H1 (cell line): ENCODE measurements at regions not wholly inside any gene's neighbourhood (a gene's known extent, or its start where the extent isn't known, plus 50 kb on each side); places are given as distances from the start of the nearest gene placed in this dataset.

Experiments
- CTCF ChIA-PET: fragments of 300-600 bp; sonication (Branson Sonifier 250); formaldehyde crosslinking; loops from one replicate; lab custom pipeline; 2021; ENCODE audit not compliant: partially characterized antibody; lab: Charles Lee
- POLR2A ChIA-PET: fragments of 300-600 bp; sonication (Branson Sonifier 250); formaldehyde crosslinking; loops from one replicate; lab custom pipeline; 2021; ENCODE audit warnings: inconsistent platforms; ENCODE audit not compliant: partially characterized antibody; lab: Charles Lee
- DNase-seq, 2 experiments: peaks; one replicate each; pipeline versions ENCODE4 v3.0.0 to v3.0.0-alpha.2; 2010 to 2022; ENCODE audit warnings: low spot score in 2 of 2, low read depth in 1 of 2, mixed read lengths in 1 of 2
- FAIRE-seq: peaks from 2 replicates; lab custom pipeline; 2011; peaks lifted over from hg19 to GRCh38; lab: Jason Lieb, UNC
- H2AFZ ChIP-seq: 2 replicates; pipeline ENCODE4 v1.8.1; 2012; ENCODE audit warnings: low read length, inconsistent platforms
- H2AK5ac ChIP-seq: 2 replicates; pipeline ENCODE4 v1.6.1; 2013; ENCODE audit warnings: low read depth, low read length
- H2BK120ac ChIP-seq: replicated peaks from 2 replicates; pipeline ENCODE3; 2013; ENCODE audit warnings: low read depth, low read length, inconsistent platforms
- H2BK12ac ChIP-seq: 2 replicates; pipeline ENCODE4 v1.6.1; 2013; ENCODE audit warnings: low read depth, low read length
- H2BK15ac ChIP-seq: 2 replicates; pipeline ENCODE4 v1.6.1; 2013; ENCODE audit warnings: low read length
- H2BK20ac ChIP-seq: 2 replicates; pipeline ENCODE4 v1.6.1; 2013; ENCODE audit warnings: low read length
- H2BK5ac ChIP-seq: 2 replicates; pipeline ENCODE4 v1.6.1; 2013; ENCODE audit warnings: low read depth, low read length
- H3K14ac ChIP-seq: 2 replicates; pipeline ENCODE4 v1.6.1; 2013; ENCODE audit warnings: inconsistent platforms; ENCODE audit not compliant: insufficient read length
- H3K18ac ChIP-seq: 2 replicates; pipeline ENCODE4 v1.6.1; 2013; ENCODE audit warnings: low read length; ENCODE audit errors: extremely low read depth
- H3K23ac ChIP-seq: 2 replicates; pipeline ENCODE4 v1.6.1; 2013; ENCODE audit warnings: inconsistent platforms; ENCODE audit not compliant: insufficient read length
- H3K23me2 ChIP-seq: 2 replicates; pipeline ENCODE4 v1.6.1; 2013; ENCODE audit warnings: low read depth, low read length
- H3K27ac ChIP-seq: 2 replicates; pipeline ENCODE4 v1.6.1; 2011; ENCODE audit warnings: low read depth, low read length, inconsistent platforms
- H3K27me3 ChIP-seq, 4 experiments: replicated peaks in 1 of 4; 1 replicate in 1 of 4; 2 replicates in 3 of 4; pipeline versions ENCODE4 v1.6.1 to v1.8.1; 2011 to 2013; ENCODE audit warnings: low read length in 3 of 4, mild to moderate bottlenecking in 3 of 4, inconsistent platforms in 2 of 4, mixed read lengths in 2 of 4, moderate library complexity in 1 of 4; ENCODE audit not compliant: control insufficient read depth in 3 of 4, insufficient read depth in 3 of 4; ENCODE audit errors: extremely low read depth in 1 of 4
- H3K36me3 ChIP-seq, 4 experiments: 2 replicates each; pipeline versions ENCODE4 v1.6.1 to v1.8.1; 2011 to 2013; ENCODE audit warnings: mild to moderate bottlenecking in 4 of 4, low read length in 3 of 4, moderate library complexity in 2 of 4, control low read depth in 1 of 4, inconsistent platforms in 1 of 4; ENCODE audit not compliant: insufficient read depth in 4 of 4, control insufficient read depth in 2 of 4
- H3K4ac ChIP-seq: replicated peaks from 2 replicates; pipeline ENCODE3; 2013; ENCODE audit warnings: low read length, low read depth, mixed read lengths, inconsistent platforms; ENCODE audit not compliant: insufficient read length
- H3K4me1 ChIP-seq, 4 experiments: replicated peaks in 1 of 4; 1 replicate in 1 of 4; 2 replicates in 3 of 4; pipeline versions ENCODE4 v1.6.1 to v1.8.1; 2011 to 2013; ENCODE audit warnings: low read length in 3 of 4, inconsistent platforms in 2 of 4, mixed read lengths in 1 of 4; ENCODE audit not compliant: insufficient read depth in 4 of 4, control insufficient read depth in 3 of 4
- H3K4me2 ChIP-seq, 2 experiments: 2 replicates each; pipeline versions ENCODE4 v1.6.1 to v1.8.1; 2011 to 2013; ENCODE audit warnings: low read depth in 2 of 2, low read length in 2 of 2, control low read depth in 1 of 2, inconsistent platforms in 1 of 2, mild to moderate bottlenecking in 1 of 2; ENCODE audit not compliant: insufficient read depth in 1 of 2
- H3K4me3 ChIP-seq, 4 experiments: fragments of 200-600, 300-600 bp in 1 of 4; sonication (generic), shearing (Covaris generic), sonication (Bioruptor Twin) in 1 of 4; 2 replicates each; pipeline versions ENCODE4 v1.5.1 to v1.8.1; 2011 to 2016; ENCODE audit warnings: low read length in 4 of 4, low read depth in 3 of 4, control low read depth in 2 of 4, inconsistent platforms in 2 of 4, mild to moderate bottlenecking in 2 of 4, mixed read lengths in 1 of 4, moderate library complexity in 1 of 4; ENCODE audit not compliant: insufficient read depth in 2 of 4; ENCODE audit errors: extremely low read depth in 1 of 4
- H3K56ac ChIP-seq: replicated peaks from 2 replicates; pipeline ENCODE3; 2013; ENCODE audit warnings: low read depth, mild to moderate bottlenecking, mixed read lengths, low read length, inconsistent platforms; ENCODE audit not compliant: insufficient read length
- H3K79me1 ChIP-seq: 2 replicates; pipeline ENCODE4 v1.6.1; 2013; ENCODE audit warnings: low read depth, low read length, control low read depth
- H3K79me2 ChIP-seq, 2 experiments: 2 replicates each; pipeline versions ENCODE4 v1.6.1 to v1.8.1; 2012 to 2013; ENCODE audit warnings: low read length in 2 of 2, mild to moderate bottlenecking in 2 of 2, inconsistent platforms in 1 of 2; ENCODE audit not compliant: insufficient read depth in 2 of 2, control insufficient read depth in 1 of 2
- H3K9ac ChIP-seq, 4 experiments: replicated peaks in 1 of 4; 1 replicate in 1 of 4; 2 replicates in 3 of 4; pipeline versions ENCODE4 v1.6.1 to v1.8.1; 2011 to 2013; ENCODE audit warnings: low read depth in 3 of 4, low read length in 3 of 4, control low read depth in 2 of 4, mild to moderate bottlenecking in 2 of 4, moderate library complexity in 2 of 4, inconsistent platforms in 1 of 4; ENCODE audit errors: extremely low read depth in 1 of 4
- H3K9me3 ChIP-seq, 2 experiments: 2 replicates each; pipeline versions ENCODE4 v1.6.1 to v1.8.1; 2012 to 2013; ENCODE audit warnings: mild to moderate bottlenecking in 2 of 2, moderate library complexity in 2 of 2, control low read depth in 1 of 2, inconsistent platforms in 1 of 2, low read depth in 1 of 2, low read length in 1 of 2, mixed read lengths in 1 of 2; ENCODE audit not compliant: insufficient read depth in 2 of 2
- H4K20me1 ChIP-seq, 2 experiments: replicated peaks in 1 of 2; 2 replicates each; pipeline versions ENCODE3 to v1.8.1; 2011 to 2013; ENCODE audit warnings: inconsistent platforms in 2 of 2, low read length in 2 of 2, mild to moderate bottlenecking in 1 of 2; ENCODE audit not compliant: insufficient read depth in 2 of 2, control insufficient read depth in 1 of 2
- H4K5ac ChIP-seq: 2 replicates; pipeline ENCODE4 v1.6.1; 2013; ENCODE audit warnings: low read length, low read depth, mixed read lengths, inconsistent platforms; ENCODE audit not compliant: insufficient read length
- H4K8ac ChIP-seq: 2 replicates; pipeline ENCODE4 v1.8.0; 2013; ENCODE audit warnings: mild to moderate bottlenecking, moderate library complexity, low read length, inconsistent platforms; ENCODE audit not compliant: insufficient read depth; ENCODE audit errors: extremely low read depth
- H4K91ac ChIP-seq: replicated peaks from 2 replicates; pipeline ENCODE3; 2013; ENCODE audit warnings: low read length, mixed read lengths, inconsistent platforms; ENCODE audit not compliant: insufficient read length
- CEBPB ChIP-seq: IDR thresholded peaks from 2 replicates; pipeline ENCODE4 v1.6.1; 2012; ENCODE audit warnings: low read depth, low read length
- CTBP2 ChIP-seq: IDR thresholded peaks from 2 replicates; pipeline ENCODE4 v1.7.0; 2011; ENCODE audit warnings: borderline replicate concordance, mild to moderate bottlenecking, moderate library complexity, mixed read lengths, low read length; ENCODE audit not compliant: insufficient read depth, insufficient read length
- EP300 ChIP-seq, 2 experiments: IDR thresholded peaks; 1 replicate in 1 of 2; 2 replicates in 1 of 2; pipeline ENCODE4 v1.6.1; 2011 to 2012; ENCODE audit warnings: low read depth in 2 of 2, low read length in 2 of 2, mild to moderate bottlenecking in 2 of 2, borderline replicate concordance in 1 of 2, inconsistent platforms in 1 of 2, moderate library complexity in 1 of 2
- TF ChIP-seq, protein P1 (sequence below): IDR thresholded peaks from 2 replicates; pipeline ENCODE4 v1.6.1; 2012; ENCODE audit warnings: inconsistent platforms

DNA sequence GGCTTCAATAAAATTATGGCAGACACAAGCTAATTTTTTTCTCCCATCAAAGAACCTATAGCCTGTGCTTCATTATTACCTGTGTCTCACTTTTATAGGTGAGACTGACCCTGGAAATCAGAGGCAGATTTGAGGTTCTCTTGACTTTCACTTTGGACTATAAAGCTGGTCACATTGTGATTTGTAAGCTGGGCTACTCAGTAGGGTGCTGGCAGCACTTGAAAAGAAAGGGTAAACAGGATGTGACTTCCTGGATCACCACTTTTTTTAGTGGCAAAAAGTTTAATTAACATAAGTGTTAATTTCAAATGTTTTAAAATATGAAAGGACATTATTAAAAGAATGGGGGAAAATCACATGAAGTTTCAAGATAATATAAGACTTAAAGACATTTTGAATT, 50.6 kb upstream of the GATB start:
- H3K9me3 ChIP-seq, result peaks cover 6 to 7% of the 10 kb centered on the region in 2 experiments; a peak in 3 of 4 replicates
- H4K20me1 ChIP-seq, result no peaks in the 10 kb centered on the region
- H2BK12ac ChIP-seq, result no peak overlapping the region
- no peak for DNase-seq
- ChIA-PET CTCF (interaction anchor here (4.2 kb wide), 1 partner anchor 9 kb away, joined by 28 read pairs; no protein-coding TSS in a partner anchor), POLR2A (interaction anchor here (0.6 kb wide), 2 partner anchors 323 to 541 kb away, joined by 3 read pairs; no protein-coding TSS in a partner anchor)
- peak overlapping the region; percentile 37 to 50; a peak in 2 of 4 replicates for H3K4me2 ChIP-seq
- H4K5ac ChIP-seq, result peak overlapping the region; percentile 81
- H3K27ac ChIP-seq, result no peak overlapping the region
- H3K4me3 ChIP-seq, result peak overlapping the region in 1 of 4 experiments; percentile 12; a peak in 1 of 8 replicates
- H2BK5ac ChIP-seq, result no peak overlapping the region
- H3K79me1 ChIP-seq, result no peaks in the 10 kb centered on the region
- H3K79me2 ChIP-seq, result no peaks in the 10 kb centered on the region
- H3K4me1 ChIP-seq, result peaks cover 0 to 8% (median 6%) of the 10 kb centered on the region in 4 experiments; a peak in 5 of 7 replicates
- no peak overlapping the region for H2BK120ac ChIP-seq
- H3K23ac ChIP-seq, result no peak overlapping the region
- H3K4ac ChIP-seq, result no peak overlapping the region
- H3K9ac ChIP-seq, result no peak overlapping the region
- H2BK20ac ChIP-seq, result no peak overlapping the region
- no peak overlapping the region for H4K91ac ChIP-seq
- no peaks in the 10 kb centered on the region for H3K23me2 ChIP-seq
- H3K18ac ChIP-seq, result no peak overlapping the region
- no peak overlapping the region for H4K8ac ChIP-seq
- no peak overlapping the region for H3K14ac ChIP-seq
- peak; percentile 91 for FAIRE-seq
- H2AFZ ChIP-seq, result no peak overlapping the region
- H3K56ac ChIP-seq, result no peak overlapping the region
- H2BK15ac ChIP-seq, result no peak overlapping the region
- H2AK5ac ChIP-seq, result no peak overlapping the region
- no peaks in the 10 kb centered on the region; a peak in 1 of 7 replicates for H3K27me3 ChIP-seq
- H3K36me3 ChIP-seq, result no peaks in the 10 kb centered on the region
- TF ChIP-seq, protein P1, sequence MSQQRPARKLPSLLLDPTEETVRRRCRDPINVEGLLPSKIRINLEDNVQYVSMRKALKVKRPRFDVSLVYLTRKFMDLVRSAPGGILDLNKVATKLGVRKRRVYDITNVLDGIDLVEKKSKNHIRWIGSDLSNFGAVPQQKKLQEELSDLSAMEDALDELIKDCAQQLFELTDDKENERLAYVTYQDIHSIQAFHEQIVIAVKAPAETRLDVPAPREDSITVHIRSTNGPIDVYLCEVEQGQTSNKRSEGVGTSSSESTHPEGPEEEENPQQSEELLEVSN, result no peak
- TF ChIP-seq CEBPB, result no peak
- TF ChIP-seq EP300 (IDR thresholded peaks at IDR 0.05; ENCODE audit: borderline replicate concordance in 1 of 2, low read depth in 2 of 2, low read length in 2 of 2), result 0 out of 3 replicates have a peak, but pooled peaks of 1 of the 2 experiments have one; percentile 17
- TF ChIP-seq CTBP2, result no peak
